Bone marrow (tissue), 2 donors: ENCODE measurements at regions not wholly inside any gene's neighbourhood (a gene's known extent, or its start where the extent isn't known, plus 50 kb on each side); places are given as distances from the start of the nearest gene placed in this dataset.
"Not testable (repeated sequence)": the region's sequence is repeated elsewhere in the genome, so short reads cannot be mapped to it uniquely, and the experiment has no call there.

Experiments
- DNase-seq, 2 donors: peaks; one replicate each; lab custom pipeline; 2025; lab: John Stamatoyannopoulos, UW

GRCh38 chr10:62498271-62498670 is 124.1 kb downstream of the ZNF365 start:
- no peak for DNase-seq

GRCh38 chr10:62500116-62500515 is 125.9 kb downstream of the ZNF365 start:
- not testable (repeated sequence) for DNase-seq

GRCh38 chr10:62501547-62501946 is 127.4 kb downstream of the ZNF365 start:
- no peak for DNase-seq

- no peak for DNase-seq
Observed at GRCh38 chr10:62502995-62503613, 128.9 kb downstream of the ZNF365 start.

GRCh38 chr10:62503872-62504271 is 129.7 kb downstream of the ZNF365 start:
- DNase-seq, result no peak

GRCh38 chr10:62506371-62506770 is 132.2 kb downstream of the ZNF365 start:
- DNase-seq, result no peak

GRCh38 chr10:62511238-62511637 is 137.1 kb downstream of the ZNF365 start:
- no peak for DNase-seq

- no peak for DNase-seq
Observed at GRCh38 chr10:62511656-62512055, 137.5 kb downstream of the ZNF365 start.

- no peak for DNase-seq
Observed at GRCh38 chr10:62512732-62513475, 138.7 kb downstream of the ZNF365 start.

- no peak for DNase-seq
Observed at GRCh38 chr10:62514079-62514693, 140.0 kb downstream of the ZNF365 start.

GRCh38 chr10:62517252-62517651 is 143.1 kb downstream of the ZNF365 start:
- no peak for DNase-seq

- no peak for DNase-seq
Observed at GRCh38 chr10:62527019-62527827, 153.1 kb downstream of the ZNF365 start.

- DNase-seq, result no peak
Observed at GRCh38 chr10:62528441-62528840, 154.3 kb downstream of the ZNF365 start.

- no peak for DNase-seq
Observed at GRCh38 chr10:62529396-62529795, 155.2 kb downstream of the ZNF365 start.

GRCh38 chr10:62534031-62534430 is 159.9 kb downstream of the ZNF365 start:
- DNase-seq, result no peak

- DNase-seq, result no peak
Observed at GRCh38 chr10:62538606-62539005, 164.4 kb downstream of the ZNF365 start.

- no peak for DNase-seq
Observed at GRCh38 chr10:62540389-62540788, 166.2 kb downstream of the ZNF365 start.

- DNase-seq, result no peak
Observed at GRCh38 chr10:62541811-62542210, 167.6 kb downstream of the ZNF365 start.

- no peak for DNase-seq
Observed at GRCh38 chr10:62543571-62544355, 169.6 kb downstream of the ZNF365 start.

- no peak for DNase-seq
Observed at GRCh38 chr10:62545160-62546066, 171.2 kb downstream of the ZNF365 start.

GRCh38 chr10:62548686-62549085 is 174.5 kb downstream of the ZNF365 start:
- DNase-seq, result no peak
